Panc1 (cell line): ENCODE measurements at regions not wholly inside any gene's neighbourhood (a gene's known extent, or its start where the extent isn't known, plus 50 kb on each side); places are given as distances from the start of the nearest gene placed in this dataset.

ENCODE experiments used
- CTCF ChIP-seq: fragments of 450-650 bp; IDR thresholded peaks from 2 replicates; pipeline ENCODE4 v1.5.1; 2017; ENCODE audit warnings: mild to moderate bottlenecking
- POLR2AphosphoS5 ChIP-seq: IDR thresholded peaks from 2 replicates; pipeline ENCODE4 v1.6.1; 2012; ENCODE audit warnings: mild to moderate bottlenecking, low read depth, low read length, moderate library complexity
- REST ChIP-seq, 2 experiments: IDR thresholded peaks; 2 replicates each; pipeline ENCODE4 v1.6.1; 2011 to 2012; ENCODE audit warnings: low read depth in 2 of 2, control low read depth in 1 of 2, low read length in 1 of 2, mild to moderate bottlenecking in 1 of 2, moderate library complexity in 1 of 2; ENCODE audit not compliant: insufficient read depth in 1 of 2
- SIN3A ChIP-seq: IDR thresholded peaks from 2 replicates; pipeline ENCODE4 v1.6.1; 2012; ENCODE audit warnings: low read depth, mild to moderate bottlenecking, low read length, moderate library complexity, borderline replicate concordance; ENCODE audit not compliant: insufficient read depth
- TCF7L2 ChIP-seq: IDR thresholded peaks from 2 replicates; pipeline ENCODE4 v1.6.1; 2011; ENCODE audit warnings: mild to moderate bottlenecking, low read depth, low read length, inconsistent platforms

- TF ChIP-seq CTCF, result no peak
- TF ChIP-seq REST (IDR thresholded peaks at IDR 0.05; ENCODE audit: insufficient read depth in 1 of 2, low read depth in 2 of 2, low read length in 1 of 2), result no peak
- no peak for TF ChIP-seq POLR2AphosphoS5
- no peak for TF ChIP-seq SIN3A
- TF ChIP-seq TCF7L2, result no peak
These were observed 259.5 kb downstream of the EPHA4 start for GRCh38 chr2:221312634-221313033.
